Body of pancreas (tissue), 4 donors: ENCODE measurements at regions not wholly inside any gene's neighbourhood (a gene's known extent, or its start where the extent isn't known, plus 50 kb on each side); places are given as distances from the start of the nearest gene placed in this dataset.

Experiments
- CTCF ChIP-seq, 7 experiments: fragments of 450-650 bp in 4 of 7; fragments of 200-600 bp in 3 of 7; sonication (generic) in 3 of 7; IDR thresholded peaks; one replicate each; pipeline ENCODE4 v1.5.1; 2016 to 2019; ENCODE audit warnings: antibody characterized with exemption in 7 of 7
- POLR2A ChIP-seq, 3 donors: fragments of 450-650 bp; IDR thresholded peaks; one replicate each; pipeline ENCODE4 v1.6.1; 2016; ENCODE audit warnings: antibody characterized with exemption in 3 of 3, mild to moderate bottlenecking in 2 of 3

GRCh38 chrX:18036394-18036793 lies 175.3 kb upstream of the RAI2 start:
- TF ChIP-seq CTCF (IDR thresholded peaks at IDR 0.05) (no peak), POLR2A (IDR thresholded peaks at IDR 0.05) (no peak)
